ENCODE measurements at regions not wholly inside any gene's neighbourhood (a gene's known extent, or its start where the extent isn't known, plus 50 kb on each side); places are given as distances from the start of the nearest gene placed in this dataset.
"Not testable (repeated sequence)": the region's sequence is repeated elsewhere in the genome, so short reads cannot be mapped to it uniquely, and the experiment has no call there.

GRCh38 chr14:105764254-105764901 lies 238.0 kb downstream of the TMEM121 start:
- H3K79me2 ChIP-seq (ENCODE audit: insufficient read depth, low read length); H3K36me3 ChIP-seq (ENCODE audit: insufficient read depth, low read length); H3K27ac ChIP-seq (ENCODE audit: low read depth, low read length); H3K4me3 ChIP-seq (ENCODE audit: insufficient read depth, low read depth, low read length); DNase-seq (ENCODE audit: low read depth); H3K4me1 Mint-ChIP-seq (ENCODE audit: low read depth, unreplicated experiment); H3K9ac ChIP-seq (ENCODE audit: low read length); FAIRE-seq; H3K36me3 Mint-ChIP-seq (ENCODE audit: low read depth, unreplicated experiment); H2AFZ ChIP-seq (ENCODE audit: low read depth, low read length); H3K27ac Mint-ChIP-seq (ENCODE audit: unreplicated experiment); H3K4me2 ChIP-seq (ENCODE audit: low read length); H3K4me3 Mint-ChIP-seq (ENCODE audit: unreplicated experiment); H4K20me1 ChIP-seq (ENCODE audit: insufficient read depth, low read length); H3K27me3 ChIP-seq (ENCODE audit: insufficient read depth, low read length); H3K4me1 ChIP-seq (ENCODE audit: insufficient read depth, low read length); H3K27me3 Mint-ChIP-seq (ENCODE audit: low read depth, unreplicated experiment): not testable (repeated sequence)
- H3K9me3 ChIP-seq (ENCODE audit: insufficient read depth, low read depth, low read length), result peaks cover 21% of the 10 kb centered on the region
- H3K9me3 Mint-ChIP-seq (ENCODE audit: unreplicated experiment), result peaks cover 20% of the 10 kb centered on the region

DNA sequence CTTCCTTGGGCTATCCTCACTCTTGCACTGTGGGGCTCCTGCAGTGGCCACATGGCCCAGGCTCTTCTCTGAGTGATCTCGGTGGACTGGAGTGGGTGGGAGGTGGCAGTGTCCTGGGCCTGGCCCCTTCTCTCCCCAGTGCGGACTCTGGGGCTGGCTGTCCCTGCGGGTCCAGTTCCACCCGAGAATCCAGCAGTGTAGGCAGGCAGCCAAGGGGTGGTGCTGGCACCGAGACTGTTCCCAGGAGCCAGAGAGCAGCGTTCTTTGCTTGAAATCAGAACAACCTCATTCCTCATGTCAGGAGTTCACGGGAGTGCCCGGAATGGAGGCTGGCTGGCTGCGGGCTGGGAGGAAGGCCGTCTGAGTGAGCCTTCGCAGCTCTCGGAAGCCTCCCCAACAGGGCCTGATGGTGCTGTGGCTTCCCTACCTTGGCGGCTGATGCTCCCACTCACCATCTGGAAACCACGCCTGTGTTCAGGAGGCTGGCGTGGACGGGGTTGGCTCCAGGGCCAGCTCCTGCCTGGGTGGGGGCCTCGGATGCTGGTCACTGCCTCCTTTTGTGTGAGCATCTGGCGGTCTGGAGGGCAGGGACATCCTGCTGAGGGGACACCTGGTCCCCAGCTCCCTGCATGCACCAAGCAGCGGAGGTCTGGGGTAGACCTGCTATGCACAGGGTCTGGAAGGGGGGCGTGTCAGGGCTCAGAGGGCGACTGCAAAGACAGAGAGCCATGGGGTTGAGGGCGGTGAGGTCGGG lies 238.9 kb downstream of the TMEM121 start:
- DNase-seq (ENCODE audit: low read depth), result not testable (repeated sequence)
- peaks cover 17% of the 10 kb centered on the region for H3K9me3 Mint-ChIP-seq (ENCODE audit: unreplicated experiment)

DNA sequence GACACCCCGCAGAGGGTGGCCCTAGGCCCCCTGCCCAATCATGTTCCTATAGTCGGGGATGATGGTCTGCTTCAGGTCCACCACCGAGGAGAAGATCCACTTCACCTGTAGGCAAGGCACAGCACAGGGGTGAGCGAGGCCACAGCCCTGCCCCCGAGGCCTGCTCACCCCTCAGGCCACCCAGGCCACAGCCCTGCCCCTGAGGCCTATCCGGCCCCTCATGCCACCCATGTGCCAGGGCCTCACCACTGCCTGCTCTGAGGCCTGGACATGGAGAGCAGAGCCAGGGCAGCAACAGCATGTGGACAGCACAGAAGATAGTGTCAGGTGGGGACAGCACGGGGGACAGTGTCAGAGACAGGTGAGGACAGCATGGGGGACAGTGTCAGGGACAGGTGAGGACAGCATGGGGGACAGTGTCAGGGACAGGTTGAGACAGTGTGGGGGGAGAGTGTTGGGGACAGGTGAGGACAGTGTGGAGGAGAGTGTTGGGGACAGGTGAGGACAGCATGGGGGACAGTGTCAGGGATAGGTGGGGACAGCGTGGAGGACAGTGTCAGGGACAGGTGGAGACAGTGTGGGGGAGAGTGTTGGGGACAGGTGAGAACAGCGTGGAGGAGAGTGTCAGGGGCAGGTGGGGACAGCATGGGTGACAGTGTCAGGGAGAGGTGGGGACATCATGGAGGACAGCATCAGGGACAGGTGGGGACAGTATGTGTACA lies 239.7 kb downstream of the TMEM121 start:
- Histone ChIP-seq H3K27me3 (ENCODE audit: insufficient read depth, low read length) (no peaks in the 10 kb centered on the region), H3K4me3 (ENCODE audit: insufficient read depth, low read depth, low read length) (no peak overlapping the region), H2AFZ (ENCODE audit: low read depth, low read length) (no peak overlapping the region), H3K79me2 (ENCODE audit: insufficient read depth, low read length) (no peaks in the 10 kb centered on the region), H3K27ac (ENCODE audit: low read depth, low read length) (no peak overlapping the region), H3K9me3 (ENCODE audit: insufficient read depth, low read depth, low read length) (peaks cover 17% of the 10 kb centered on the region), H3K4me2 (ENCODE audit: low read length) (no peak overlapping the region), H3K4me1 (ENCODE audit: insufficient read depth, low read length) (no peaks in the 10 kb centered on the region), H3K9ac (ENCODE audit: low read length) (no peak overlapping the region), H4K20me1 (ENCODE audit: insufficient read depth, low read length) (no peaks in the 10 kb centered on the region), H3K36me3 (ENCODE audit: insufficient read depth, low read length) (no peaks in the 10 kb centered on the region)
- no peak overlapping the region for H3K4me3 Mint-ChIP-seq (ENCODE audit: unreplicated experiment)
- DNase-seq (ENCODE audit: low read depth) (no peak), FAIRE-seq (no peak)
- no peaks in the 10 kb centered on the region for H3K27me3 Mint-ChIP-seq (ENCODE audit: low read depth, unreplicated experiment)
- H3K4me1 Mint-ChIP-seq (ENCODE audit: low read depth, unreplicated experiment), result no peaks in the 10 kb centered on the region
- no peaks in the 10 kb centered on the region for H3K36me3 Mint-ChIP-seq (ENCODE audit: low read depth, unreplicated experiment)
- TF ChIP-seq, protein P1, sequence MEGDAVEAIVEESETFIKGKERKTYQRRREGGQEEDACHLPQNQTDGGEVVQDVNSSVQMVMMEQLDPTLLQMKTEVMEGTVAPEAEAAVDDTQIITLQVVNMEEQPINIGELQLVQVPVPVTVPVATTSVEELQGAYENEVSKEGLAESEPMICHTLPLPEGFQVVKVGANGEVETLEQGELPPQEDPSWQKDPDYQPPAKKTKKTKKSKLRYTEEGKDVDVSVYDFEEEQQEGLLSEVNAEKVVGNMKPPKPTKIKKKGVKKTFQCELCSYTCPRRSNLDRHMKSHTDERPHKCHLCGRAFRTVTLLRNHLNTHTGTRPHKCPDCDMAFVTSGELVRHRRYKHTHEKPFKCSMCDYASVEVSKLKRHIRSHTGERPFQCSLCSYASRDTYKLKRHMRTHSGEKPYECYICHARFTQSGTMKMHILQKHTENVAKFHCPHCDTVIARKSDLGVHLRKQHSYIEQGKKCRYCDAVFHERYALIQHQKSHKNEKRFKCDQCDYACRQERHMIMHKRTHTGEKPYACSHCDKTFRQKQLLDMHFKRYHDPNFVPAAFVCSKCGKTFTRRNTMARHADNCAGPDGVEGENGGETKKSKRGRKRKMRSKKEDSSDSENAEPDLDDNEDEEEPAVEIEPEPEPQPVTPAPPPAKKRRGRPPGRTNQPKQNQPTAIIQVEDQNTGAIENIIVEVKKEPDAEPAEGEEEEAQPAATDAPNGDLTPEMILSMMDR (IDR thresholded peaks at IDR 0.05; ENCODE audit: insufficient read depth, low read depth, low read length), result no peak
- TF ChIP-seq EZH2 (IDR thresholded peaks at IDR 0.05; ENCODE audit: insufficient read depth, low read length), result no peak
- no peak overlapping the region for H3K27ac Mint-ChIP-seq (ENCODE audit: unreplicated experiment)
- H3K9me3 Mint-ChIP-seq (ENCODE audit: unreplicated experiment), result peaks cover 16% of the 10 kb centered on the region

More for the DNA sequence above, 238.9 kb downstream of the TMEM121 start:
- H3K4me2 ChIP-seq (ENCODE audit: low read length); H3K27me3 ChIP-seq (ENCODE audit: insufficient read depth, low read length); H3K27ac ChIP-seq (ENCODE audit: low read depth, low read length); H3K4me1 ChIP-seq (ENCODE audit: insufficient read depth, low read length); H3K79me2 ChIP-seq (ENCODE audit: insufficient read depth, low read length); H3K27ac Mint-ChIP-seq (ENCODE audit: unreplicated experiment); H3K4me3 Mint-ChIP-seq (ENCODE audit: unreplicated experiment); FAIRE-seq; H2AFZ ChIP-seq (ENCODE audit: low read depth, low read length); H3K36me3 Mint-ChIP-seq (ENCODE audit: low read depth, unreplicated experiment); H3K4me3 ChIP-seq (ENCODE audit: insufficient read depth, low read depth, low read length); H3K36me3 ChIP-seq (ENCODE audit: insufficient read depth, low read length); H3K4me1 Mint-ChIP-seq (ENCODE audit: low read depth, unreplicated experiment); H3K9ac ChIP-seq (ENCODE audit: low read length); H3K27me3 Mint-ChIP-seq (ENCODE audit: low read depth, unreplicated experiment); H4K20me1 ChIP-seq (ENCODE audit: insufficient read depth, low read length): not testable (repeated sequence)
- H3K9me3 ChIP-seq (ENCODE audit: insufficient read depth, low read depth, low read length), result peaks cover 21% of the 10 kb centered on the region
